SK-N-MC (cell line): ENCODE measurements at regions not wholly inside any gene's neighbourhood (a gene's known extent, or its start where the extent isn't known, plus 50 kb on each side); places are given as distances from the start of the nearest gene placed in this dataset.

Experiments
- EZH2 ChIP-seq: fragments of 200-600 bp; sonication (generic); IDR thresholded peaks from one replicate; pipeline ENCODE4 v1.6.1; 2017; ENCODE audit warnings: antibody characterized with exemption
- POLR2AphosphoS5 ChIP-seq: IDR thresholded peaks from 2 replicates; pipeline ENCODE4 v1.6.1; 2012; ENCODE audit warnings: mild to moderate bottlenecking, low read depth, low read length, borderline replicate concordance

DNA sequence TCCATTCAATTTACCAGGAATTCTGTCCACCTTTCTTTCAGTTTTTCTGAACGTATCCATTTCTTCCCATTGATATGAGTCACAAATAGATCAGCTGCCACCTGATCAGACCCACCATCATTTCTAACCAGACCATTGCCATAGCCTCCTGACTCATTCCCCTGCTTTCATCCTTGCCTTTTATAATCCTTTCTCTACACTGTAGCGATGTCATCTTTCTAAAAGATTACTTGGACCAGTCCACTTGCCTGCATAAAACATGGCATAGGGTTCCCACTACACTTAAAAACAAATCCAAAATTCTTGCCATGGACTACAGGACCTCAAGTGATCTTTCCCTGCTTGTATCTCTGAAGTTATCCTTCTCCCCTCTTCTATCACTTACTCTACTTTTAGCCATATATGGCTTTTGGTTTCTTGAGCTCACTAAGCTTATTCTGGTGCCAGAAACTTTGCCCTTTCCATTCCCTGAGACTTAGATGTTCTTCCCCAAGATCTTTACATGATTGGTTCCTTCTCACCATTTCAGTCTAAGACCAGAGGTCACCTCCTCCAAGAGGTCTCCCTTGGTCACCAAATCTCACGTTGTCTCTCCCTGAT lies 149.5 kb upstream of the KRR1 start:
- TF ChIP-seq EZH2 (no peak), POLR2AphosphoS5 (no peak)
